ENCODE measurements at regions not wholly inside any gene's neighbourhood (a gene's known extent, or its start where the extent isn't known, plus 50 kb on each side); places are given as distances from the start of the nearest gene placed in this dataset.

DNA sequence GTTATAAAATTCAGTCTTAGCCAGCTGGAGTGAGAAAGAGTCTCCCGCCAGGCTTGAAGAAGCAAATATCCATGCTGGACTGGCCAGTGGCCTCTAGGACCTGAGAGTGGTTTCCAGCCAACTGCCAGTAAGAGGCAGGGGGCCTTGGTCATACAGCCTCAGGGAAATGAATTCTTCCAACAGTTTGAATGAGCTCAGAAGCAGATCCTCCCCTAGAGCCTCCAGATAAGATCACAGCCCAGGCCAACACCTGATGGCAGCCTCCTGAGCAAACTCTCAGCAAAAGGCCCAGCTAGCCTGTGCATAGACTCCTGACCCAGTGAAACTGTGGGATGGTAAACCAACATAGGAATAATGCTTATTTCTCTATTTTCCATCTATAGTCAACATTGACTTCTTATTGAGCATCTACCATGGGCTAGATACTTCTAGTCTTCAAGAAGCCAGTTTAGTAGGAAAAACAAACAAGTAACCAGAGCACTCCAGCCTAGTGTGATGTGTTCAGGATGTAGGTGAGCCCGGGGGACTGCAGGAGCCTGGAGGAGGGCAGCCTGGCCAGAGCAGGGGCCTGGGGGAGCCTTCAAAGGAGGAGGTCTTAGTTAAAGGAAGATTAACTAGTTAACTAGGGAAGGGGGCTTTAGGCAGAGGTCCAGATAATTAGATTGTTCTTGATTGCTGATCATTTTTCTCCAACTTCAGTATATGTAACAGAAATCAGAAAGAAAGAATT is 115.4 kb upstream of the ADO start:
- TF ChIP-seq EZH2 (IDR thresholded peaks at IDR 0.05; ENCODE audit: insufficient read depth, poor library complexity, severe bottlenecking) (no peak), EZH2phosphoT487 (IDR thresholded peaks at IDR 0.05; ENCODE audit: insufficient read depth, low read depth) (no peak)

All from GM23248 (cell line).